Natural killer cell treated with Interleukin-12 subunit alpha and Interleukin-12 subunit beta and Interleukin-15 and Interleukin-18, amount 100 ng/mL, for 72 hours (primary cell): ENCODE measurements at regions not wholly inside any gene's neighbourhood (a gene's known extent, or its start where the extent isn't known, plus 50 kb on each side); places are given as distances from the start of the nearest gene placed in this dataset.

Source experiments
- ATAC-seq, 2 donors: fragments of 150-1000 bp; cut with Tn5 transposase in 1 of 2; sonication (Bioruptor Pico), chemical (Tn5 transposase) in 1 of 2; 2 replicates each; pipeline ENCODE4 v1.10.0; 2021
- DNase-seq: peaks from one replicate; pipeline ENCODE4 v3.0.0; 2022; ENCODE audit warnings: low spot score
- H3K27ac Mint-ChIP-seq, 2 donors: 1 replicate in 1 of 2; 2 replicates in 1 of 2; pipeline ENCODE4 v1.8.0; 2022; ENCODE audit warnings: mixed read lengths in 2 of 2, mild to moderate bottlenecking in 1 of 2, moderate library complexity in 1 of 2
- H3K27me3 Mint-ChIP-seq, 2 donors: 1 replicate in 1 of 2; 2 replicates in 1 of 2; pipeline ENCODE4 v1.8.0; 2022; ENCODE audit warnings: mixed read lengths in 2 of 2
- H3K36me3 Mint-ChIP-seq: one replicate; pipeline ENCODE4 v1.8.0; 2022; ENCODE audit warnings: mixed read lengths
- H3K4me1 Mint-ChIP-seq, 2 donors: 1 replicate in 1 of 2; 2 replicates in 1 of 2; pipeline ENCODE4 v1.8.0; 2022; ENCODE audit warnings: low read depth in 2 of 2, mixed read lengths in 2 of 2, mild to moderate bottlenecking in 1 of 2
- H3K4me3 Mint-ChIP-seq: one replicate; pipeline ENCODE4 v1.8.0; 2022; ENCODE audit warnings: mixed read lengths
- H3K9me3 Mint-ChIP-seq: 2 replicates; pipeline ENCODE4 v1.8.0; 2022; ENCODE audit warnings: mixed read lengths

- DNase-seq, result no peak
- Mint-ChIP-seq H3K36me3 (no peaks in the 10 kb centered on the region), H3K9me3 (no peaks in the 10 kb centered on the region), H3K4me3 (no peak overlapping the region), H3K27ac (no peak overlapping the region), H3K4me1 (no peaks in the 10 kb centered on the region), H3K27me3 (peaks cover 21 to 23% of the 10 kb centered on the region in 2 donors)
- no peak for ATAC-seq
These were observed 299.7 kb downstream of the CWC27 start for GRCh38 chr5:65068410-65068809.

- no peak overlapping the region for H3K27ac Mint-ChIP-seq
These were observed 301.3 kb downstream of the CWC27 start for GRCh38 chr5:65070026-65070425.

GRCh38 chr5:65072850-65073249, 304.1 kb downstream of the CWC27 start:
- H3K27ac Mint-ChIP-seq, result no peak overlapping the region
- H3K9me3 Mint-ChIP-seq, result no peaks in the 10 kb centered on the region
- no peak for ATAC-seq

More at GRCh38 chr5:65070026-65070425, 301.3 kb downstream of the CWC27 start:
- DNase-seq (no peak), ATAC-seq (no peak)
- H3K4me3 Mint-ChIP-seq, result no peak overlapping the region
- peaks cover 13 to 18% of the 10 kb centered on the region in 2 donors for H3K27me3 Mint-ChIP-seq
- H3K4me1 Mint-ChIP-seq, result no peaks in the 10 kb centered on the region
- H3K9me3 Mint-ChIP-seq, result no peaks in the 10 kb centered on the region
- no peaks in the 10 kb centered on the region for H3K36me3 Mint-ChIP-seq

GRCh38 chr5:65073250-65073661, 304.5 kb downstream of the CWC27 start:
- H3K36me3 Mint-ChIP-seq, result no peaks in the 10 kb centered on the region
- H3K9me3 Mint-ChIP-seq, result no peaks in the 10 kb centered on the region
- H3K27ac Mint-ChIP-seq, result no peak overlapping the region
- H3K4me1 Mint-ChIP-seq, result peaks cover 3 to 11% of the 10 kb centered on the region in 2 donors
- H3K4me3 Mint-ChIP-seq, result no peak overlapping the region
- no peak for ATAC-seq
- no peak for DNase-seq
- peaks cover 11 to 13% of the 10 kb centered on the region in 2 donors for H3K27me3 Mint-ChIP-seq

More at GRCh38 chr5:65072850-65073249, 304.1 kb downstream of the CWC27 start:
- Mint-ChIP-seq H3K27me3 (peaks cover 7 to 9% of the 10 kb centered on the region in 2 donors), H3K4me3 (no peak overlapping the region), H3K4me1 (peaks cover 3 to 11% of the 10 kb centered on the region in 2 donors), H3K36me3 (no peaks in the 10 kb centered on the region)
- no peak for DNase-seq

- no peak overlapping the region for H3K27ac Mint-ChIP-seq
- no peak overlapping the region for H3K4me3 Mint-ChIP-seq
- H3K36me3 Mint-ChIP-seq, result no peaks in the 10 kb centered on the region
- no peaks in the 10 kb centered on the region for H3K9me3 Mint-ChIP-seq
- ATAC-seq (no peak), DNase-seq (no peak)
- H3K4me1 Mint-ChIP-seq, result peaks cover 3 to 11% of the 10 kb centered on the region in 2 donors
- H3K27me3 Mint-ChIP-seq, result peaks cover 12 to 13% of the 10 kb centered on the region in 2 donors
These were observed 307.0 kb downstream of the CWC27 start for GRCh38 chr5:65075623-65076250.

- H3K27ac Mint-ChIP-seq, result no peak overlapping the region
These were observed 307.6 kb downstream of the CWC27 start for GRCh38 chr5:65076251-65076869.

GRCh38 chr5:65077653-65078052, 308.9 kb downstream of the CWC27 start:
- H3K27me3 Mint-ChIP-seq, result peaks cover 12 to 13% of the 10 kb centered on the region in 2 donors
- H3K36me3 Mint-ChIP-seq, result no peaks in the 10 kb centered on the region
- peaks cover 3 to 11% of the 10 kb centered on the region in 2 donors for H3K4me1 Mint-ChIP-seq
- no peak overlapping the region for H3K27ac Mint-ChIP-seq
- DNase-seq (no peak), ATAC-seq (no peak)
- no peaks in the 10 kb centered on the region for H3K9me3 Mint-ChIP-seq
- no peak overlapping the region for H3K4me3 Mint-ChIP-seq

More at GRCh38 chr5:65076251-65076869, 307.6 kb downstream of the CWC27 start:
- H3K9me3 Mint-ChIP-seq, result no peaks in the 10 kb centered on the region
- no peak overlapping the region for H3K4me3 Mint-ChIP-seq
- H3K4me1 Mint-ChIP-seq, result peaks cover 3 to 11% of the 10 kb centered on the region in 2 donors
- H3K27me3 Mint-ChIP-seq, result peaks cover 12 to 13% of the 10 kb centered on the region in 2 donors
- ATAC-seq (peak; percentile 90 to 93), DNase-seq (peak; percentile 71)
- no peaks in the 10 kb centered on the region for H3K36me3 Mint-ChIP-seq

- Mint-ChIP-seq H3K4me1 (peaks cover 3 to 11% of the 10 kb centered on the region in 2 donors), H3K9me3 (no peaks in the 10 kb centered on the region), H3K27ac (no peak overlapping the region), H3K36me3 (no peaks in the 10 kb centered on the region), H3K4me3 (no peak overlapping the region), H3K27me3 (peaks cover 12 to 13% of the 10 kb centered on the region in 2 donors)
- no peak for DNase-seq
- no peak for ATAC-seq
These were observed 309.6 kb downstream of the CWC27 start for GRCh38 chr5:65078331-65078730.

- peaks cover 3 to 11% of the 10 kb centered on the region in 2 donors for H3K4me1 Mint-ChIP-seq
- no peaks in the 10 kb centered on the region for H3K9me3 Mint-ChIP-seq
- no peak overlapping the region for H3K4me3 Mint-ChIP-seq
- no peak overlapping the region for H3K27ac Mint-ChIP-seq
- no peak for DNase-seq
- no peak for ATAC-seq
- H3K27me3 Mint-ChIP-seq, result peaks cover 12 to 13% of the 10 kb centered on the region in 2 donors
- H3K36me3 Mint-ChIP-seq, result no peaks in the 10 kb centered on the region
These were observed 312.3 kb downstream of the CWC27 start for GRCh38 chr5:65081071-65081470.

- H3K27me3 Mint-ChIP-seq, result peaks cover 5 to 15% of the 10 kb centered on the region in 2 donors
- H3K36me3 Mint-ChIP-seq, result no peaks in the 10 kb centered on the region
- H3K9me3 Mint-ChIP-seq, result no peaks in the 10 kb centered on the region
- ATAC-seq, result peak in 1 of 2 donors; percentile 59
- no peak overlapping the region for H3K4me3 Mint-ChIP-seq
- DNase-seq, result no peak
- no peaks in the 10 kb centered on the region for H3K4me1 Mint-ChIP-seq
- no peak overlapping the region for H3K27ac Mint-ChIP-seq
These were observed 316.2 kb downstream of the CWC27 start for GRCh38 chr5:65084795-65085515.

GRCh38 chr5:65085516-65085850, 316.8 kb downstream of the CWC27 start:
- Mint-ChIP-seq H3K4me3 (no peak overlapping the region), H3K9me3 (peaks cover under 1% of the 10 kb centered on the region), H3K4me1 (no peaks in the 10 kb centered on the region), H3K36me3 (no peaks in the 10 kb centered on the region), H3K27me3 (peaks cover 6 to 15% of the 10 kb centered on the region in 2 donors), H3K27ac (no peak overlapping the region)
- DNase-seq (no peak), ATAC-seq (no peak)

GRCh38 chr5:65086234-65086890, 317.6 kb downstream of the CWC27 start:
- Mint-ChIP-seq H3K27ac (no peak overlapping the region), H3K27me3 (peaks cover 11 to 24% of the 10 kb centered on the region in 2 donors), H3K36me3 (no peaks in the 10 kb centered on the region), H3K4me3 (no peak overlapping the region), H3K4me1 (no peaks in the 10 kb centered on the region), H3K9me3 (peaks cover 3% of the 10 kb centered on the region)
- peak in 1 of 2 donors; percentile 31 for ATAC-seq
- no peak for DNase-seq

- peaks cover 3% of the 10 kb centered on the region for H3K9me3 Mint-ChIP-seq
- no peaks in the 10 kb centered on the region for H3K36me3 Mint-ChIP-seq
- H3K27ac Mint-ChIP-seq, result no peak overlapping the region
- no peak overlapping the region for H3K4me3 Mint-ChIP-seq
- no peak for ATAC-seq
- peaks cover 11 to 29% of the 10 kb centered on the region in 2 donors for H3K27me3 Mint-ChIP-seq
- no peaks in the 10 kb centered on the region for H3K4me1 Mint-ChIP-seq
- no peak for DNase-seq
These were observed 318.4 kb downstream of the CWC27 start for GRCh38 chr5:65087154-65087553.
